Epithelial cell of prostate (primary cell): ENCODE measurements at regions not wholly inside any gene's neighbourhood (a gene's known extent, or its start where the extent isn't known, plus 50 kb on each side); places are given as distances from the start of the nearest gene placed in this dataset.
"Not testable (repeated sequence)": the region's sequence is repeated elsewhere in the genome, so short reads cannot be mapped to it uniquely, and the experiment has no call there.

ENCODE experiments used
- DNase-seq: peaks from one replicate; pipeline ENCODE4 v3.0.0-alpha.2; 2011; ENCODE audit warnings: low read depth, low spot score
- H3K27ac ChIP-seq: fragments of 450-650 bp; 2 replicates; pipeline ENCODE4 v1.5.1; 2017; ENCODE audit warnings: mild to moderate bottlenecking

- H3K27ac ChIP-seq = no peak overlapping the region
- DNase-seq = no peak
Measured at GRCh38 chr1:73333847-73334503, 864.0 kb downstream of the LRRIQ3 start.

DNA sequence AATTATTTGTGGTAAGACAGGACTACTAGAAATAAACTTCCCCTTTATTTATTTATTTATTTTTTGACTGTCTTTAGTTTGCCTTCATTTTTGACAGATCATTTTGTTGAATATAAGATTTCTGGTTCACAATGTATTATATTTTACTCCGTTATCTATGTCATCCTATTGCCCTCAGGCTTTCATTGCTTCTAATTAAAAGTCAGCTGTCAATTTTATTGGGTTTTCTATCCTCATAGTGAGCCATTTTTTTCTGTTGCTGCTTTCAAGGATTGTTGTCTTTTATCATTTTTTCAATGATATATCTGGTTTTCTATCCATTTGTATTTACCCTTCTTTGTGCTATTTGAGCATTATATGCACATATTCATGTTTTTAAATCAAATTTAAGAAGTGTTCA, 866.2 kb downstream of the LRRIQ3 start:
- DNase-seq = no peak
- H3K27ac ChIP-seq = no peak overlapping the region

DNA sequence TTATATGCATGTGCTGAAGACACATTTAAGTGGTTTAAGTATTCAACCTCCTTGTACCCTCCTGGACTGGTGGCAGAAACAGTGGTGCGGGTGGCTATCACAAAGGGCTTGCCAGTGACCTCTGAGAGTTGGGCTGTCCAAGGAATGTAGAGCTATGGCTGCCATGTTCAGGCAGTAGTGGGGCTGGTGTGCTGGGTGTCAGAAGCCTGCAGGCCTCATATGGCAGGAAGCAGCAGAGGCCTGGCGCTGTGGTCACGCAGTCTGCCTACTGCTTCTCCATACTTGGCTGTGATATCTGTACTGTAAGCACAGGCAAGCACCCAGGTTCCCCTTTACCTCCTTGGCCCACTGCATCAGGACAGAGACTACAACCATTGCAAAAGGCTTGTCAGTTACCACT, 870.0 kb downstream of the LRRIQ3 start:
- H3K27ac ChIP-seq = no peak overlapping the region
- DNase-seq = no peak

GRCh38 chr1:73327180-73327793, 870.7 kb downstream of the LRRIQ3 start:
- DNase-seq = no peak
- H3K27ac ChIP-seq = no peak overlapping the region

GRCh38 chr1:73326663-73327062, 871.3 kb downstream of the LRRIQ3 start:
- H3K27ac ChIP-seq = no peak overlapping the region
- DNase-seq = no peak

- no peak overlapping the region for H3K27ac ChIP-seq
- DNase-seq = no peak
Measured at GRCh38 chr1:73310797-73311381, 887.1 kb downstream of the LRRIQ3 start.

GRCh38 chr1:73306899-73307555, 890.9 kb downstream of the LRRIQ3 start:
- H3K27ac ChIP-seq = no peak overlapping the region
- DNase-seq = no peak

- no peak overlapping the region for H3K27ac ChIP-seq
- DNase-seq = no peak
Measured at GRCh38 chr1:73273886-73274285, 924.1 kb downstream of the LRRIQ3 start.

- not testable (repeated sequence) for H3K27ac ChIP-seq, DNase-seq
Measured at GRCh38 chr1:73245196-73245595, 952.8 kb downstream of the LRRIQ3 start.

GRCh38 chr1:73218995-73219546, 936.7 kb upstream of the NEGR1 start:
- no peak overlapping the region for H3K27ac ChIP-seq
- no peak for DNase-seq

DNA sequence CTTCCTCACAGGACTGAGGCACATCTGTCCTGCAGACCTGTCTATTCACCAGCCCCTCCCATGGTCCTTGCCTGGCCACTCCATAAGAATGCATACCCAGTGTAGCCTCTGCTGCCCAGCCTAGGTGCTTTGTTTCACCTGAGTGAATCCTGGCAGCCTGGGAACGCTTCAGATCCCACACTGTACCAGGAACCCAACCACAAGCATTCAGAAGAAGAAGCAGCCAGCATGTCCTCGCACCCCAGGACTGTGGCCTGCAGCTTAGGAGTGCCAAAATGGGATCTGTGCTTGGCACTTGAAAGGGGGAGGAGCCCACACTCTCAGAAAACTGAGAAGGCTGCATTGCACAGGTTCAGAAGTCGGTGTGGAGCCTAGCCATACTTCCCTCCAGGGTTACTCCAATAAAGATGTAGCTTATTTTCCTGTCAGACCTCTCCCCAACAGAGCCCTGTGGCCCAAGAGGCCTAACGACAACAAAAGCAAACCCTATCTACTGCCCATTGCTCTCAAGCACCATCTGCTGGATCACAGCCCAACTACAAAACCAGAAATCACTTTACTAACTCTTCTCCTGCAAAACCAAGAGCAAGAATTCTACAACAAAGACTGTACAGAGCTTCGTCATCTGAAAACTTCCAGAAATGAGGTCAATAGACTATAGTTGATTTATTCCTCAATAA, 923.1 kb upstream of the NEGR1 start:
- H3K27ac ChIP-seq = no peak overlapping the region
- no peak for DNase-seq

DNA sequence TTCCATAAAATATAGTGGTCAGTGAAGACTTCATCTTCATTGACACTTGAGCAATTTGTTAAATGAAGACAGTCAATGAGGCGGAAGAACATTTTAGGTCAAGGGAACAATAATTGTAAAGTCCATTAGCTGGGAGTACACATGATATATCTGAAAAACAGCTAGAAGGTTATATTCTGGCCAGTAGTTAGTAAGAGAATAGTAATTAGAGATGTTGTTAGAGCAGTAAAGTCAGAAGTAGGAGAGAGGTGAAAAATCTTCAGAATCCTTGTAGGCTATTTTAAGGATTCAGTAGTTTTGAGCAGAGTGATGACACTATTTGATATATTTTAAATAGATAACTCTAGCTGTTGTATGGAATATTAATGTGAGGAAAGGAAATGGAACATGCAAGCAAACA, 915.6 kb upstream of the NEGR1 start:
- H3K27ac ChIP-seq = no peak overlapping the region
- DNase-seq = no peak

GRCh38 chr1:73194965-73195364, 912.6 kb upstream of the NEGR1 start:
- H3K27ac ChIP-seq = no peak overlapping the region
- DNase-seq = no peak

- peak overlapping the region; percentile 26 for H3K27ac ChIP-seq
- not testable (repeated sequence) for DNase-seq
Measured at GRCh38 chr1:73183581-73183980, 901.2 kb upstream of the NEGR1 start.

GRCh38 chr1:73181190-73181540, 898.8 kb upstream of the NEGR1 start:
- DNase-seq = no peak
- H3K27ac ChIP-seq = no peak overlapping the region

DNA sequence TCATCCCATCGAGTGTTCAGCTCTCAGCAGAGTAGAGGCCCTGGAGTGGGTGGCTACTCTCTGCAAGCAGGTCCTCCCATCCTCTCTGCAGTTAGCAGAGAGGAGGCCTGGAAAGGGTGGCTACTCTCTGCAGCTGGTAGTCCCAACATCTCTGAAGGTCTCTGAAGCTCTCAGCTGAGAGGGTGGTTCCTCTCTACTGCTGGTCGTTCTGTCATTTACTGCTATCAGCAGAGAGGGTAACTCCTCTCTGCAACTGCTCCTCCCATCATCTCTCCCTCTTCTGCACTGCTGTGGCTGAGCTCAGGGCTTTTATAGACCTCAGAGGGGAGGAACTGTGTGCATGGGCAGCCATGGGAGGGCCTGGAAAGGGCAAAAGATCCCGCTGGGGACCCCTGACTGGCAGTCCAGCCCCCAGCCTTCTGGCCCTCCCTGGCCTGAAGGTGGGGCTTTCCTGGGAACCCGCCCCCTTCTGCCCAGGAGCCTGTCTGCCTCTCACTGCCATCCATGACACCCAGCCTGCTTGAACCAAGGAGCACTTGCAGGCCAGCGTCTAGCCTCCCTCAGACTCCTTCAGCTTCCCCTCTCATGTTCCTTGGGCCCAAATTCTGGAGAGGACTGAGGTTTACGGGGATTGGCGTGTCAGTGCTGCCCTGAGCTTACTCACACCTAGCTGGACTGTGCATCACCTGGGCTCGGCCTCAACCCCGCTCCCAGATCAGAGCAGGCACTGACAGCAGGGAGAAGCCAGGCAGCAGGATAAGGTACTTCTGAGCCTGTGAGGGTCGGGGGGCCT, 898.3 kb upstream of the NEGR1 start:
- no peak for DNase-seq
- H3K27ac ChIP-seq = no peak overlapping the region

- H3K27ac ChIP-seq = no peak overlapping the region
- DNase-seq = no peak
Measured at GRCh38 chr1:73176902-73177301, 894.6 kb upstream of the NEGR1 start.

DNA sequence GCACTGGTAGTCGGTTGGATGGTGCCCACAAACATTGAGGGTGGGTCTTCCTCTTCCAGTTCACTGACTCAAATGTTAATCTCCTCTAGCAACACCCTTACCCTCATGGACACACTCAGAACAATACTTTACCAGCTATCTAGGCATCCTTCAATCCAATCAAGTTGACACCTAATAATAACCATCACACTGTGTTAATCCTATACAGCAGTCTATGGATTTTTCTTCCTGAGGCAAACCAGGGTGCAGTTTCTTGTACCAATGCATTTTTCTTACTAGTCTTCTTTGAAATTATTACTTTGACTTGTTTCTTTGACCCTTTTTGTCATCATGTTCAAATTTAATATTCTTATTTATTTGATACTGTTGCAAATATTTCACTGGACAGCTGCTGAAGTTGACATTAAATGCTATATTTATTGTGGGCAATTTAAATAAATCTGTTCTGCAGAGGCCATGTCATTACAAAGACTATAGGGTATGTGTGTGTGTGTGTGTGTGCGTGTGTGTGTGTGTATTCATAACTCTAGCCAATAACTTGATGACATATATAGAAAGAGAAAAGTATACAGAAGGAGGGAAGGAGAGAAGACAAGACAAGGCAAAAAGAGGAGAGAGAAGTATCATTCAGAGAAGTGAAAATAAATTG, 884.8 kb upstream of the NEGR1 start:
- H3K27ac ChIP-seq = no peak overlapping the region

GRCh38 chr1:73162564-73162963, 880.2 kb upstream of the NEGR1 start:
- no peak for DNase-seq
- H3K27ac ChIP-seq = no peak overlapping the region

More for the DNA sequence above, 884.8 kb upstream of the NEGR1 start:
- no peak for DNase-seq
